ENCODE measurements at regions not wholly inside any gene's neighbourhood (a gene's known extent, or its start where the extent isn't known, plus 50 kb on each side); places are given as distances from the start of the nearest gene placed in this dataset.

GRCh38 chr2:119104414-119104813 is 54.1 kb downstream of the C1QL2 start:
- TF ChIP-seq EZH2phosphoT487 (IDR thresholded peaks at IDR 0.05; ENCODE audit: low read depth, severe bottlenecking, unreplicated experiment) (no peak), CTCF (IDR thresholded peaks at IDR 0.05; ENCODE audit: poor library complexity) (no peak)
